ENCODE measurements at regions not wholly inside any gene's neighbourhood (a gene's known extent, or its start where the extent isn't known, plus 50 kb on each side); places are given as distances from the start of the nearest gene placed in this dataset.

DNA sequence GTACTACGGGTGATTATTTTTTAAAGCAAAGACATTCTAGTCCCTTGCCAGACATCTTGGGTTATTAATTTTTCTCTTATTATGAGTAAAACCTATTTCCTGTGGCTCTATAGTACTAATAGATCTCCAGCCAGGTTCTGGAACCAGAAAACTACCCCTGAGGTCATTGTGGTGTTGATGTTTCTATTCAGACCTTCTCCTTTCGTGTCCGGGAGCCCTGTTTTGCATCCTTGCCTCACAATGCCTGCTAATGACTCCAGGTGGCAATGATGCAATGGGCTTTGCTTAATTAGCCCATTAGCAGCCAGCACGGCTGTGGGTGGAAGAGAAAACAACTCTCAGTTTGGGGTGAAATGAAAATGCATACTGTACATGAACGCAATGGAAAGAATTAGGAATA lies 62.9 kb upstream of the ARG1 start:
- intact Hi-C loops (cut with micrococcal nuclease), result no loop called here
- Mint-ChIP-seq H3K36me3 (ENCODE audit: low read depth) (no peaks in the 10 kb centered on the region), H3K4me3 (no peak overlapping the region), H3K27me3 (no peaks in the 10 kb centered on the region), H3K4me1 (ENCODE audit: low read depth) (no peaks in the 10 kb centered on the region), H3K9me3 (peaks cover 2% of the 10 kb centered on the region), H3K27ac (no peak overlapping the region)
- CTCF ChIA-PET, result no interaction called here
- POLR2A ChIA-PET, result no interaction called here
- TF ChIP-seq, protein P1, sequence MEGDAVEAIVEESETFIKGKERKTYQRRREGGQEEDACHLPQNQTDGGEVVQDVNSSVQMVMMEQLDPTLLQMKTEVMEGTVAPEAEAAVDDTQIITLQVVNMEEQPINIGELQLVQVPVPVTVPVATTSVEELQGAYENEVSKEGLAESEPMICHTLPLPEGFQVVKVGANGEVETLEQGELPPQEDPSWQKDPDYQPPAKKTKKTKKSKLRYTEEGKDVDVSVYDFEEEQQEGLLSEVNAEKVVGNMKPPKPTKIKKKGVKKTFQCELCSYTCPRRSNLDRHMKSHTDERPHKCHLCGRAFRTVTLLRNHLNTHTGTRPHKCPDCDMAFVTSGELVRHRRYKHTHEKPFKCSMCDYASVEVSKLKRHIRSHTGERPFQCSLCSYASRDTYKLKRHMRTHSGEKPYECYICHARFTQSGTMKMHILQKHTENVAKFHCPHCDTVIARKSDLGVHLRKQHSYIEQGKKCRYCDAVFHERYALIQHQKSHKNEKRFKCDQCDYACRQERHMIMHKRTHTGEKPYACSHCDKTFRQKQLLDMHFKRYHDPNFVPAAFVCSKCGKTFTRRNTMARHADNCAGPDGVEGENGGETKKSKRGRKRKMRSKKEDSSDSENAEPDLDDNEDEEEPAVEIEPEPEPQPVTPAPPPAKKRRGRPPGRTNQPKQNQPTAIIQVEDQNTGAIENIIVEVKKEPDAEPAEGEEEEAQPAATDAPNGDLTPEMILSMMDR (IDR thresholded peaks at IDR 0.05), result no peak
- ATAC-seq, result no peak
- DNase-seq, result no peak

DNA sequence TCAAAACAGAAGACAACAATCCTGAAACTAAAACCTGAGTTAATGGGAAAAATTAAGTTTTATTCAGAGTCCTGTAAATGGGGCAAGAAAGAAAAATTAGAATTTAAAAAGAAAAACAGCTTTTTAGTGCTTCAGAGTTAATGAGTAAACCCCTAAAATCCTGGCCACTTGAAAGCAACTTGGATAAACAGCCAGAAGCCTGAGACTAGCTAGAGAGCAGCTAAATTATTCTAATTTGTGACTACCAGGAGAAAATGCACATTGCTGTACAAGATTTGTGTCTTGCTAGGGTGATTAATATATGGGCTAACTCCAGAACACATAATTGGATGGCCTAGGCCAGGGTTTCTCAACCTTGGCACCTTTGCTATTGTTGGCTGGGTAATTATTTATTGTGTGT lies 62.4 kb upstream of the ARG1 start:
- ATAC-seq (no peak), DNase-seq (no peak)
- ChIA-PET POLR2A (no interaction called here), CTCF (interaction anchor here (1.4 kb wide), 1 partner anchor 9 kb away, joined by 4 read pairs; no protein-coding TSS in a partner anchor)
- TF ChIP-seq, protein P1 (IDR thresholded peaks at IDR 0.05), result no peak
- H3K27ac Mint-ChIP-seq, result no peak overlapping the region
- H3K36me3 Mint-ChIP-seq (ENCODE audit: low read depth), result no peaks in the 10 kb centered on the region
- no peak overlapping the region for H3K4me3 Mint-ChIP-seq
- H3K27me3 Mint-ChIP-seq, result no peaks in the 10 kb centered on the region
- H3K9me3 Mint-ChIP-seq, result peaks cover 5% of the 10 kb centered on the region
- intact Hi-C loops (cut with micrococcal nuclease), result no loop called here
- no peaks in the 10 kb centered on the region for H3K4me1 Mint-ChIP-seq (ENCODE audit: low read depth)

DNA sequence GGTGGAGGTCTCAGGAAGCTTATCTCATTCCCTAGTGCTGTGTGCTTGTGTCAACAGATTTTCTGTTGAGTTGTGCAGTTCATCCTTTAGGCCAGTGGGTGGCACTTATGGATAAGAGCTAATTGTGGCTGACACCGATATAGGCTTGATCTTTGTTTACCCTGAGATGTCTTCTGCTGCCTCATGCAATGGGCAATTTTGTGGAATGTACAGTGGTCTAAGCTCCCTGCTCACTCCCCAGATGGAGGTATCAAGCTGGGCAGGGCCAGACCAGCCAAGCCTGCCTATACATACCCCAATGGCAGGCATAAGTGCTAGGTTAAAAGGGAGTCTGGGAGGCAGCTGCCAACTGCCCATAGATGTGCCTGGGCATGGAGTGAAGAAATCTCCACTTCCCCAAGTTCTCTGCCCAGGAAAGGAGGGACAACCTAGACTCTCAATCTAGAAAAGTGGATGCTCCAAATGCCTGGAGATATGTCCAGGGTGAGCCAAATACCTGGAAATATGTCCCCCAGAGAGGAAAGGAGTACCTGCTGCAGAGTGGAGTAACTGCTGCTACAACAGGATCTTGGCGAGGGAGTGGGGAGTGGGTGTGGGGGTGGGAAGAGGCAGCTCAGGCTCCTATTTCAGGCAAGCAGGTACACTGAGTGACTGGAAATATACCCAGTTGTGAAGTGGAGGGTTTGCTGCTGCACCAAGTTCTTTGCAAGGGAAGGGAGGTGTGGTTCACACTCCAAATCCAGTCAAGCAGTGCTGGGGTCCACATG lies 53.2 kb upstream of the ARG1 start:
- peaks cover 5% of the 10 kb centered on the region for H3K9me3 Mint-ChIP-seq
- H3K27ac Mint-ChIP-seq, result no peak overlapping the region
- ATAC-seq, result peak; percentile 99
- POLR2A ChIA-PET, result interaction anchor here (0.7 to 0.9 kb wide), 2 partner anchors 13 to 262 kb away, joined by 3 to 5 read pairs; no protein-coding TSS in a partner anchor
- peak; percentile 72 for DNase-seq
- CTCF ChIA-PET, result interaction anchor here (0.8 to 3.5 kb wide), 25 partner anchors 9 to 635 kb away, joined by 3 to 83 read pairs (median 3); partner anchors contain the start of gene MED23
- intact Hi-C loops (cut with micrococcal nuclease), result loop anchor here (1.0 kb wide), 1 partner anchor 14 kb away; no protein-coding TSS in a partner anchor
- H3K27me3 Mint-ChIP-seq, result no peaks in the 10 kb centered on the region
- TF ChIP-seq, protein P1 (IDR thresholded peaks at IDR 0.05), result peak; percentile 61
- no peak overlapping the region for H3K4me3 Mint-ChIP-seq
- H3K36me3 Mint-ChIP-seq (ENCODE audit: low read depth), result no peaks in the 10 kb centered on the region
- peaks cover 16% of the 10 kb centered on the region for H3K4me1 Mint-ChIP-seq (ENCODE audit: low read depth)

Data from activated CD8-positive, alpha-beta T cell treated with anti-CD3 and anti-CD28 coated beads for 36 hours (primary cell).